ENCODE measurements at regions not wholly inside any gene's neighbourhood (a gene's known extent, or its start where the extent isn't known, plus 50 kb on each side); places are given as distances from the start of the nearest gene placed in this dataset.

GRCh38 chr3:120506828-120507774 is 56.3 kb upstream of the FSTL1 start:
- Histone ChIP-seq H3K9me3 (ENCODE audit: low read length) (no peaks in the 10 kb centered on the region), H3K27me3 (ENCODE audit: insufficient read depth, low read depth, low read length) (no peaks in the 10 kb centered on the region), H3K9ac (ENCODE audit: low read length) (no peak overlapping the region), H3K4me3 (ENCODE audit: low read length) (no peak overlapping the region), H3K79me2 (replicated peaks; ENCODE audit: insufficient read depth, low read length) (no peaks in the 10 kb centered on the region), H3K4me2 (ENCODE audit: low read length) (no peak overlapping the region), H2AFZ (ENCODE audit: low read depth, low read length) (no peak overlapping the region), H3K36me3 (ENCODE audit: insufficient read depth, low read length) (no peaks in the 10 kb centered on the region), H3F3A (ENCODE audit: insufficient read depth, low read length, poor library complexity, severe bottlenecking) (no peaks in the 10 kb centered on the region), H4K20me1 (ENCODE audit: insufficient read depth) (no peaks in the 10 kb centered on the region), H3K9me2 (ENCODE audit: insufficient read depth, low read length) (no peaks in the 10 kb centered on the region), H3K27ac (ENCODE audit: low read length) (no peak overlapping the region)
- TF ChIP-seq SMC3 (conservative IDR thresholded peaks at IDR 0.05; ENCODE audit: poor library complexity) (peak; percentile 25), TAF1 (IDR thresholded peaks at IDR 0.05; ENCODE audit: low read depth) (no peak), CTCF (IDR thresholded peaks at IDR 0.05; ENCODE audit: poor library complexity, severe bottlenecking) (peak; percentile 31)

- Histone ChIP-seq H3K36me3 (ENCODE audit: insufficient read depth, low read length) (no peaks in the 10 kb centered on the region), H3K27ac (ENCODE audit: low read length) (no peak overlapping the region), H3K27me3 (ENCODE audit: insufficient read depth, low read depth, low read length) (no peaks in the 10 kb centered on the region), H4K20me1 (ENCODE audit: insufficient read depth) (no peaks in the 10 kb centered on the region), H2AFZ (ENCODE audit: low read depth, low read length) (no peak overlapping the region), H3K9ac (ENCODE audit: low read length) (no peak overlapping the region), H3K9me3 (ENCODE audit: low read length) (no peaks in the 10 kb centered on the region), H3K4me3 (ENCODE audit: low read length) (no peak overlapping the region), H3F3A (ENCODE audit: insufficient read depth, low read length, poor library complexity, severe bottlenecking) (no peaks in the 10 kb centered on the region), H3K4me2 (ENCODE audit: low read length) (no peak overlapping the region), H3K9me2 (ENCODE audit: insufficient read depth, low read length) (no peaks in the 10 kb centered on the region), H3K79me2 (replicated peaks; ENCODE audit: insufficient read depth, low read length) (no peaks in the 10 kb centered on the region)
- TF ChIP-seq MXI1 (conservative IDR thresholded peaks at IDR 0.05; ENCODE audit: poor library complexity, severe bottlenecking) (no peak), POLR2AphosphoS5 (IDR thresholded peaks at IDR 0.05) (no peak), TAF1 (IDR thresholded peaks at IDR 0.05; ENCODE audit: low read depth) (no peak), REST (IDR thresholded peaks at IDR 0.05; ENCODE audit: borderline replicate concordance) (no peak), EZH2 (IDR thresholded peaks at IDR 0.05; ENCODE audit: borderline replicate concordance, insufficient read depth, low read length, poor library complexity, severe bottlenecking) (no peak), CTCF (IDR thresholded peaks at IDR 0.05; ENCODE audit: poor library complexity, severe bottlenecking) (no peak), RAD21 (conservative IDR thresholded peaks at IDR 0.05) (no peak), EP300 (conservative IDR thresholded peaks at IDR 0.05; ENCODE audit: poor library complexity, severe bottlenecking) (no peak), SMC3 (conservative IDR thresholded peaks at IDR 0.05; ENCODE audit: poor library complexity) (no peak)
Observed at GRCh38 chr3:120506076-120506827, 55.5 kb upstream of the FSTL1 start.
